NCI-H2171 (cell line): ENCODE measurements at regions not wholly inside any gene's neighbourhood (a gene's known extent, or its start where the extent isn't known, plus 50 kb on each side); places are given as distances from the start of the nearest gene placed in this dataset.
"Not testable (repeated sequence)": the region's sequence is repeated elsewhere in the genome, so short reads cannot be mapped to it uniquely, and the experiment has no call there.

ENCODE experiments used
- DNase-seq: peaks from one replicate; lab custom pipeline; 2025; lab: John Stamatoyannopoulos, UW

DNA sequence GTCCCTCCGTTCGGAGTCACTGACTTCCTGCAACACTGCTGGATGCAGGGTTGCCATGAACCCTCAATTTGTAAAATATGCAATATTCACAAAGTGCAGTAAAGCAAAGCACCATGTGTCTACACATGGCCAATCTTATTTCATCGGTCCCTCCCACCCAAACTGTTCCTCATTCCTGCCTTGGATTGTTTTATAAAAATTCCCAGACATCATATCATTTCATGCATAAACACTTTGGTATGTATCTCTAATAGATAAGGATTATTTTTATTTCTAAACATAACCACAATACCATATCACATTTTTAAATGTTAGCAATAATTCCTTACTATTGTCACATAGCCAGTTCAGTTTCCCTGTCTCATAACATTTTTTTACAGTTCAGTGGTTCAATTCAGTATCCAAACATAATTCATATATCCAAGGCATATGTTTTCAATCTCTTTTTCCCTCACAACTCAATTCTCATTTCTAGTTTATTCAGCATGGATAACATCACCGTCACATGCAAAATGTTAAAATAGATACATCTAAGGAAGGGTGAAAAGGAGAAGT is 82.0 kb upstream of the PCAT7 start:
- no peak for DNase-seq

DNA sequence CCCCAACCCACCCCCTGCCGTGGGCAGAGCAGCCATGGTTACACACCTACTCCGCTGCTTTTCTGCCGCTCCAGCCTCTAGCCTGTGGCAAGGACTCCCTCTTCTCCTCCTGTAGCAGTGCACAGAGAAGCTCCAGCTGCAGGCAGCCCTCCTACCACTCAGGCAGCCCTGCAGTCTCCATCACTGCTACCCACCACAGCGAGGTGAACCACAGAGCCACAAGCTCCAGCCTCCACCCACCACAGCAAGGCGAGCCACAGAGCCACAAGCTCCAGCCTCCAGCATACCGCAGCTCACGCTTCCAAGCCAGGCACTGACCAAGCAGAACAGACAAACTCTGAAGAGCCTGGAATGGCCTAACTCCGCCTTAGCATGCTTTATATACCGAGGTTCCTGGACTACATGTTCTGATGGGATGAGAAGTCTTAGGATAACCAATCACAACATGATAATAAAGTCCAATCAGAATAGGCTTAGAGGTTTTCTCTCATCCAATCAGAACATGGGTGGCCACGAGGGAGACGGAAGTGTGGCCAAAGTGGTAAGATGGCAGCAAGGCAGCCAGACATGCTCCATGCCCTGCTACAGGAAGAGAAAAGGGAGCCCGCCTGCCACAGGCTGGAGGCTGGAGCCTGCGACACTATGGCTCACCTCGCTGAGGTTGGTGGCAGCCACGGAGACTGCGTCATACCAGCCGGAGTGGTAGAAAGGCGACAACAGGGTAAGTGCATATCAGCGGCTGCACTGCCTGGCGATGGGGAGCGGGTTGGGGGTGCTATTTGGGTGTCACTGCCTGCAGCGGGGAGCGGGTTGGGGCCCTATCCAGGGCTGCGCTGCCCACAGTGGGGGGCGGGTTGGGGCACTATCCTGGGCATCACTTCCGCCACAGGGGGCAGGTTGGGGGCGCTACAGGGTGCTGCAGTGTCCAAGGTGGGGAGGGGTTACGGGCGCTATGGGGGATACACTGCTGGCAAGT is 75.8 kb upstream of the PCAT7 start:
- DNase-seq: no peak

DNA sequence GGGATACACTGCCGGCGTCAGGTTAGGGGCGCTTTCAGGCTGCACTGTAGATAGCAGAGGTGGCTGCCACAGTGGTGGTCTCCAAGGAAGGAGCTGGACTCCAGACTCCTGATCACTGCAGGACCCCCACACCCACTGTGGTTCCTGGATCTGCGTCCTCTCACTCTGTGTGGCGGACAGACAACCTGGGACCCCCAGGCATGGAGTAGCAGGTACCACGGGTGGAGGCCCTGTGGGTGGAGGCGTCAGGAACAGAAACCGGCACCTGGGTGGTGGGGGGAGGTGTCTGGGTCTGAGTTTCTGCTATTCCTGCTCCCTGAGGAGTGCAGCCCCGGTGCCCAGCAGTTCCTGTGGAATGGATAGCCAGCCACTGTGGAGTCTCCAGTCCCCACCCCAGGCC is 75.1 kb upstream of the PCAT7 start:
- DNase-seq: no peak

DNA sequence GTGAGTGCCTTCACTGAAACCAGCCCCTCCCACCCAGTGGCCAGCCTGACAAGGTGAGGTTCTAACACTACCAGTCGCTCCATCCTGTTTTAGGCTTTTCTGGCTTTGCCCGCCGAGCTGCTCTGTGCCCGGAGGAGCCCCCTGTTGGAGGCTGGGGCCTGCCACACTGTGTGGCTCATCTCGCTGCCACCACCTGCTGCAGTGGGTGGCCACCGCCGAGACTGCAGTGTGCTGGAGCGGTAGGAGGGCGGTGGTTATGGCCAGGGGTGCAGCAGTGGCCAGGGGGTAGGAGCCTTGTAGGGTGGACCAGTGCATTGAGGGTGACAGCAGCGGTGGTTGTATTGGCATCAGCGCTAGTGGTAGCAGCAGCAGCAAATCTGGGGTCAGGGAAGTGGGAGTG is 74.7 kb upstream of the PCAT7 start:
- no peak for DNase-seq

DNA sequence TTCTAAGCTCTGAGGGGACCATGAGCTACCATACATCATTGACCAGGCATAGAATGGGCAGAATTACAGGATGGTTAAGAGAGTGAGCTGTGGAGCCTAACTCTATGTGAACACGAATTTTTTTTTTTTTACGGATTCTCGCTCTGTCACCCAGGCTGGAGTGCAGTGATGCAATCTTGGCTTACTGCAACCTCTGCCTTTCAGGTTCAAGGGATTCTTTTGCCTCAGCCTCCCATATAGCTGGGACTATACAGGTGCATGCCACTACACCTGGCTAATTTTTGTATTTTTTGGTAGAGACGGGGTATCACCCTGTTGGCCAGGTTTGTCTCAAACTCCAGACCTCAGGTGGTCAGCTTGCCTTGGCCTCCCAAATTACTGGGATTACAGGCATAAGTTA is 72.8 kb upstream of the PCAT7 start:
- DNase-seq: no peak

DNA sequence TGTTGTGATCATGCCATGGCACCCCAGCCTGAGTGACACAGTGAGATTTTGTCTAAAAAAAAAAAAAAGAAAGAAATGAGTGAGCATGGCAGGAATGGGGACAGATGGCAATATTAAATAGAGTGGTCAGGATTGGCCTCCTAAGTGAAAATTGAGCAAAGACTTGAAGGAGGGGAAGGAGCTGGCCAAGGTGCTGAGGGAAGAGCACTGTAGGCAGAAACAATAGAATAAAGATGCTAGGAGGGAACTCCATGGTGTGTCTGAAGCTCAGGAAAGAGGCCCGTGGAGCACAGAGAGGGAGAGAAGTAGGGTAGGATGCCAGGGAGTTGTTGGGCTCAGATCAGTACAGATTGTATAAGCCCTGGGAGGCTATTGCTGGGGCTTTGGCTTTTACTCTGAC is 64.4 kb upstream of the PCAT7 start:
- no peak for DNase-seq

DNA sequence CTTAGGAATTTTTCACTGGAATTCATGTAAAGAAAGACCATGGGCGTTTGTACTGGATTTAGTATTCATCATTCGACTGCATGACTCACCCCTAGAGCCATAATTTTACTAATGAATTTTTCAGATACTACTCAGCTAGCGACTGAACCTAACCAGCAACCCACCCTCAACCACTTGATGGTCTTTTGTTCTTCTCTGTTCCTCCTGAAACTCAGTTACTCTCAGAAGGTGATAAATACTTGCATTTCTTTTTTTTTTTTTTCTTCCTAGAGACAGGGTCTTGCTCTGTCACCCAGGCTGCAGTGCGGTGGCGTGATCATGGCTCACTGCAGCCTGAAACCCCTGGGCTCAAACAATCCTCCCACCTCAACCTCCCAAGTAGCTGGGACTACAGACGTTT is 62.8 kb upstream of the PCAT7 start:
- not testable (repeated sequence) for DNase-seq

DNA sequence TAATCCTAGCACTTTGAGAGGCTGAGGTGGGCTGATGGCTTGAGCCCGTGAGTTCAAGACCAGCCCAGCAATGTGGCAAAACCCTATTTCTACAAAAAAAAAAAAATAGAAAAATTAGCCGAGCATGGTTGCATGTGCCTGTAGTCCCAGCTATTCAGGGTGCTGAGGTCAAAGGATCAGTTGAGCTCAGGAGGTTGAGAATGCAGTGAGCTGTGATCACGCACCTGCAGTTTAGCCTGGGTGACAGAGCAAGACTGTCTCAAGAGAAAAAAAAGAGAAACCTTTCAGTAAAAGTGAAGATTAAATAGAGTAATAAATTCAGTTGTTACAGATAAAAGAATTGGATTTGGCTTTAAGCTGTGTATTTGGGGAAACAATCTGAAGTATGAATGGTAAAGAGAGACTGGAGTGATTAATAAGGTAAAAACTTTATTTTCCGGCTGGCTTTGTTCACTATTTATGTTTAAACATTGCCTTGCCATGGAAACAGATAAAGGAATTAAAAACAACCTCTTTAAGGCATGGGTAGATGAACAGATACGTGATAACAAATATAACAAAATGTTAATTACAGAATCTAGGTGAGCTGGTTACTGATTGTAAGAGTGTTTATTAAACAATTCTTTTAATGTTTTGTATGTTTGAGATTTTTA is 56.0 kb upstream of the PCAT7 start:
- DNase-seq: no peak

DNA sequence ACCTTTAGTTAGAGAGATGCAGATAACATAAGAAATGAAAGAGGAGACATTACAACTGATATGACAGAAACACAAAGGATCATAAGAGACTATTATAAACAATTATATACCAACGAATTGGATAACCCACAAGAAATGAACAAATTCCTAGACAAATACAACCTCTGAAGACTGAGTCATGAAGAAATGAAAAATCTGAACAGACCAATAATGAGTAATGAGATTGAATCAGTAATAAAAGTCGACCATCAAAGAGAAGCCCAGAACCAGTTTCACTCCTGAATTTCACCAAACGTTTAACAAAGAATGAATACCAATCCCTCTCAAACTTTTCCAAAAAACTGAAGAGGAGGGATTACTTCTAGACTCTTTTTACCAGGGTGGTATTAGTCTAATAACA is 50.5 kb upstream of the PCAT7 start:
- no peak for DNase-seq
